HL-60 (cell line): ENCODE measurements at regions not wholly inside any gene's neighbourhood (a gene's known extent, or its start where the extent isn't known, plus 50 kb on each side); places are given as distances from the start of the nearest gene placed in this dataset.

ENCODE experiments used
- DNase-seq, 2 experiments: peaks; one replicate each; pipeline ENCODE4 v3.0.0-alpha.2; 2010 to 2020; ENCODE audit warnings: low read depth in 1 of 2, low spot score in 1 of 2
- H3K27ac ChIP-seq: fragments of 250-450 bp; sonication (Bioruptor Pico); replicated peaks from 2 replicates; pipeline ENCODE4 v1.5.1; 2020; ENCODE audit warnings: mild to moderate bottlenecking, moderate library complexity
- H3K27me3 ChIP-seq: fragments of 250-450 bp; sonication (Bioruptor Pico); 2 replicates; pipeline ENCODE4 v1.5.1; 2021; ENCODE audit warnings: mild to moderate bottlenecking, moderate library complexity; ENCODE audit not compliant: insufficient read depth, poor library complexity, severe bottlenecking
- H3K4me3 ChIP-seq: replicated peaks from 2 replicates; pipeline ENCODE4 v1.5.1; 2011; ENCODE audit warnings: mild to moderate bottlenecking, control low read depth, low read length; ENCODE audit not compliant: insufficient read depth
- GABPA ChIP-seq: IDR thresholded peaks from 2 replicates; pipeline ENCODE4 v1.6.1; 2012; ENCODE audit warnings: low read depth
- POLR2AphosphoS5 ChIP-seq: IDR thresholded peaks from 2 replicates; pipeline ENCODE4 v1.6.1; 2012; ENCODE audit warnings: low read depth
- SPI1 ChIP-seq: IDR thresholded peaks from 2 replicates; pipeline ENCODE4 v1.6.1; 2012; ENCODE audit warnings: low read depth, mild to moderate bottlenecking, borderline replicate concordance
- TF ChIP-seq, protein P1 (sequence below): IDR thresholded peaks from 2 replicates; pipeline ENCODE4 v1.6.1; 2012; ENCODE audit warnings: low read depth; ENCODE audit not compliant: insufficient replicate concordance
- TF ChIP-seq, protein P2 (sequence below): IDR thresholded peaks from one replicate; pipeline ENCODE4 v1.5.1; 2011; ENCODE audit warnings: low read length, control low read depth, inconsistent platforms; ENCODE audit not compliant: insufficient read depth

DNA sequence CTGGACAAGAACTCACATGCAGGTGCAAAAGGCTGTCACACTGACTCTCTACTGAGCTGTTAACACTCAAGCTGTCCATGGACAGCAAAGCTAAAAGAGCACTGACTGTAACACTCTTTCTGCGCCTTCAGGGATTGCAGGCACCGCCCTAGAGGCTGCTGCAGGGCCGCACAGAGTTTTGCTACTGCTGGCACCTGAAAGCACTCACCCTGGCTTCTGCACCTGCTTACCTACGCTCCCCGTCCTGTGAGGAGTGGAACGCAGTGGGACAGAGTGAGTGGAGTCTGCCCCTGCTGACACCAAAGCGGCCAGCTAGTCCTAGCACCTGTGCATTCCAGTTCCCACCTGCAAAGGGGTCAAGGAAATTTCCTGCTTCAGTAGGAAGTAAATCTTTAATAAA lies 941.3 kb downstream of the DIPK2A start:
- Histone ChIP-seq H3K4me3 (no peak overlapping the region), H3K27ac (no peak overlapping the region), H3K27me3 (no peaks in the 10 kb centered on the region)
- TF ChIP-seq POLR2AphosphoS5 (no peak), GABPA (no peak), SPI1 (no peak)
- TF ChIP-seq, protein P1, sequence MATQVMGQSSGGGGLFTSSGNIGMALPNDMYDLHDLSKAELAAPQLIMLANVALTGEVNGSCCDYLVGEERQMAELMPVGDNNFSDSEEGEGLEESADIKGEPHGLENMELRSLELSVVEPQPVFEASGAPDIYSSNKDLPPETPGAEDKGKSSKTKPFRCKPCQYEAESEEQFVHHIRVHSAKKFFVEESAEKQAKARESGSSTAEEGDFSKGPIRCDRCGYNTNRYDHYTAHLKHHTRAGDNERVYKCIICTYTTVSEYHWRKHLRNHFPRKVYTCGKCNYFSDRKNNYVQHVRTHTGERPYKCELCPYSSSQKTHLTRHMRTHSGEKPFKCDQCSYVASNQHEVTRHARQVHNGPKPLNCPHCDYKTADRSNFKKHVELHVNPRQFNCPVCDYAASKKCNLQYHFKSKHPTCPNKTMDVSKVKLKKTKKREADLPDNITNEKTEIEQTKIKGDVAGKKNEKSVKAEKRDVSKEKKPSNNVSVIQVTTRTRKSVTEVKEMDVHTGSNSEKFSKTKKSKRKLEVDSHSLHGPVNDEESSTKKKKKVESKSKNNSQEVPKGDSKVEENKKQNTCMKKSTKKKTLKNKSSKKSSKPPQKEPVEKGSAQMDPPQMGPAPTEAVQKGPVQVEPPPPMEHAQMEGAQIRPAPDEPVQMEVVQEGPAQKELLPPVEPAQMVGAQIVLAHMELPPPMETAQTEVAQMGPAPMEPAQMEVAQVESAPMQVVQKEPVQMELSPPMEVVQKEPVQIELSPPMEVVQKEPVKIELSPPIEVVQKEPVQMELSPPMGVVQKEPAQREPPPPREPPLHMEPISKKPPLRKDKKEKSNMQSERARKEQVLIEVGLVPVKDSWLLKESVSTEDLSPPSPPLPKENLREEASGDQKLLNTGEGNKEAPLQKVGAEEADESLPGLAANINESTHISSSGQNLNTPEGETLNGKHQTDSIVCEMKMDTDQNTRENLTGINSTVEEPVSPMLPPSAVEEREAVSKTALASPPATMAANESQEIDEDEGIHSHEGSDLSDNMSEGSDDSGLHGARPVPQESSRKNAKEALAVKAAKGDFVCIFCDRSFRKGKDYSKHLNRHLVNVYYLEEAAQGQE: no peak
- TF ChIP-seq, protein P2, sequence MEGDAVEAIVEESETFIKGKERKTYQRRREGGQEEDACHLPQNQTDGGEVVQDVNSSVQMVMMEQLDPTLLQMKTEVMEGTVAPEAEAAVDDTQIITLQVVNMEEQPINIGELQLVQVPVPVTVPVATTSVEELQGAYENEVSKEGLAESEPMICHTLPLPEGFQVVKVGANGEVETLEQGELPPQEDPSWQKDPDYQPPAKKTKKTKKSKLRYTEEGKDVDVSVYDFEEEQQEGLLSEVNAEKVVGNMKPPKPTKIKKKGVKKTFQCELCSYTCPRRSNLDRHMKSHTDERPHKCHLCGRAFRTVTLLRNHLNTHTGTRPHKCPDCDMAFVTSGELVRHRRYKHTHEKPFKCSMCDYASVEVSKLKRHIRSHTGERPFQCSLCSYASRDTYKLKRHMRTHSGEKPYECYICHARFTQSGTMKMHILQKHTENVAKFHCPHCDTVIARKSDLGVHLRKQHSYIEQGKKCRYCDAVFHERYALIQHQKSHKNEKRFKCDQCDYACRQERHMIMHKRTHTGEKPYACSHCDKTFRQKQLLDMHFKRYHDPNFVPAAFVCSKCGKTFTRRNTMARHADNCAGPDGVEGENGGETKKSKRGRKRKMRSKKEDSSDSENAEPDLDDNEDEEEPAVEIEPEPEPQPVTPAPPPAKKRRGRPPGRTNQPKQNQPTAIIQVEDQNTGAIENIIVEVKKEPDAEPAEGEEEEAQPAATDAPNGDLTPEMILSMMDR: no peak
- no peak for DNase-seq

DNA sequence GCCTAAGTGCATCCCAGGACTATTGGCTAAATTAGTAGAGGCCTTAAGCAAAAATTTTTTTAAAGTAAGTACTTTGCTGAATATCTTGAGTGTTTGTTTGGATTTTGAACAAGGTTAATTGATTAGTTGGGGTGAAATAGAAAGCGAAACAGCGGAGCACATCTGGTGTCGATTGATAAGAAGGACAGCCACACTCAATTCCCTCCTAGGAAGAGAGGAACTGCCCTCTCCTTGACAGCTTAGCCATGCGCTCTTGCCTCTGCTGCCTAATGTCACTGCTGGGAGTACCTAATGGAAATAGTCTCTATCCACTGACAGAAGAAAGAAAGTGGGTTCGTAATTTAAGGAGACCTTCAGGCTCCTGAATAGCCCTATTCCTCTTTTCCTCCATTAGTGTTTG lies 943.6 kb downstream of the DIPK2A start:
- Histone ChIP-seq H3K27ac (no peak overlapping the region), H3K27me3 (no peaks in the 10 kb centered on the region), H3K4me3 (no peak overlapping the region)
- TF ChIP-seq, protein P2: no peak
- no peak for TF ChIP-seq SPI1
- TF ChIP-seq POLR2AphosphoS5: no peak
- TF ChIP-seq, protein P1: no peak
- no peak for TF ChIP-seq GABPA
- DNase-seq: no peak

DNA sequence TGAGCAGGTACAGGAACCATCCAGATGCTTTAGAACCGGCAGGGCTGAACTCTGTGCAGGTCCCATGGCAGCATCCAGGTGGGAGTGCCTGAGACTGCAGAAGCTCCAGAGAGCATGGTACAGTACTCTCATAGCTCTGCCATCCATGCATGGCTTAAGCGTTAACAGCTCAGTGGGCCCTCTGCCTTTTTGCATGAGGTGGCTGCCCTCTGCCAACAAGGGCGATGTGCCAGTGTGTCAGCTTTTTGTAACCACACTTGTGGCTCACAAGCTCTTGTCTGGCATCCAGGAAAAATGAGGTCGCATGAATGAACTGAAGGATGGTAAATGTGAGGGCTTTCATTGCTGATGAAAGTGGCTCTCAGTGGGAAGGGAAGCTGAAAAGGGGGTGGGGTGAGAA lies 950.1 kb downstream of the DIPK2A start:
- Histone ChIP-seq H3K27ac (no peak overlapping the region), H3K27me3 (no peaks in the 10 kb centered on the region), H3K4me3 (no peak overlapping the region)
- TF ChIP-seq SPI1 (no peak), POLR2AphosphoS5 (no peak), GABPA (no peak)
- TF ChIP-seq, protein P1: no peak
- TF ChIP-seq, protein P2: no peak
- DNase-seq: no peak
